ENCODE measurements at regions not wholly inside any gene's neighbourhood (a gene's known extent, or its start where the extent isn't known, plus 50 kb on each side); places are given as distances from the start of the nearest gene placed in this dataset.
A peak's percentile ranks its signal among the peaks of the same experiment; 100 is the strongest.

DNA sequence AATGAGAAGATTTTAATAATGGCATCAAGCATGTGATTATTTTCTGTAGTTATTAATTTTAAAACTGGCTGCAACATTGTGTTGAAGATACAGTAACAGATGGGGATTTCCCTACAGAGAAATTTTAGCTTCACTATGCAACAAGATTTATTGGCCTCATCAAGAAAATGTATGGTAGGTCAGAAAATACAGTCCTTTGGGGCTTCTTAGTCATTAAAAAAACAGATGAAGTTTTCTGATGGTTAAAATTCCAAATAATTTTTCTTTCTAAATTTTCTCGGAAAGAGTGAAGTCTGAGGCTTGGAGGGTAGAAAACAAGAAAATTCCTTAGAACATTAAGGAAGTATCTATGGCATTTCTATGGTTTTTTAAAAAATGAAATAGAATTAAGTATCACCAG is 1790.8 kb upstream of the PCDH20 start:
- DNase-seq: peak; percentile 40

DNA sequence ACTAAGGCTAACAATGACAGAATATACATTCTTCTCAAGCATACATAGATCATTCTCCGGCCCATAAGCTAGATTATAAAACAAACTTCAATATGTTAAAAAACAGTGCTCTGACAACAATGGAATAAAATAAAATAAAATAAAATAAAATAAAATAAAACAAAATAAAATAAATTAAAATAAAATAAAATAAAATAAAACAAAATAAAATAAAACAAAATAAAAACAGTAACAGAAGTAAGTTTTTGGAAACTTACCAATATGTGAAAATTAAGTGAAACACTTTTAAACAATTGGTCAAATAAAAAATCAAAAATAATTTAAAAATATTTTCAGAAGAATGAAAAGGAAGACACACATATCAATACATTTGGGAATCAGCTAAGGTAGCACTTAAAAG is 1785.8 kb upstream of the PCDH20 start:
- no peak for DNase-seq

GRCh38 chr13:63199508-63199907 is 1783.9 kb upstream of the PCDH20 start:
- no peak for DNase-seq

DNA sequence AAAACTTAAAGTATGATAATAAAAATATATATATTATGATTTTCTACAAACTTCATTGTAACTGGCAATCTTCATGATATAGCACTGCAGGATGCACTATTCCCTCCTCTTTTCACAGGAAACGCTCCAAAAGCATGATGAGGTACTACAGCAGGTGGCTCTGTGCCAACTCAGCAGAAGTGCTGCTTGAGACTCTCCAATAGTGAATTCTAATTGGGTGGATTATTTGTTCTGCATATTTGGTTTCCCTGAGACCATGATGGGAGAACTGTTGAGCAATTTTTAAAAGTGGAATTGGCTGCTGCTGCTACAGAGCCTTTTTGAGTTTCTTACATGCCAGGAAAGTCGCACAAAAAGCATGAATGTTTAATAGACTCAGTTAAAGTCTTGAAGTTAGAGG is 1782.4 kb upstream of the PCDH20 start:
- no peak for DNase-seq

GRCh38 chr13:63195726-63196125 is 1780.1 kb upstream of the PCDH20 start:
- DNase-seq: no peak

DNA sequence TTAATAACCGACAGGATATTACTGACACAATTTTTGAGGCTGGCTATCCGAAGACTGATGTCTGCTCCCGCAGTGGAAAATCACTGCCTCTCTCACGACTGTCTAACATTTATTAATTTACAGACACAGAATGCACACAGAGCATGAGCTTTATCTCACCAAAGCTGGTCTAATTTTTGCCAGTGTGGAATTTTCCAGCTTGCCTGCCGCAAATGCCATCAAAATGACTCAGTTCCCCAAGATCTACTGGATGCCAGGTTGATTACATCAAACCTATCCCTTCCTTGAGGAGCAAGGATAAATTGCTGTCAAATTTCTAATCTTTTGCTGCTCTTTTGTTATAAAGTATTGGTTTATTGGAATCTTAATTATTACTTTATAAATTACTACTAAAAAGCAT is 1775.1 kb upstream of the PCDH20 start:
- DNase-seq: peak; percentile 75

DNA sequence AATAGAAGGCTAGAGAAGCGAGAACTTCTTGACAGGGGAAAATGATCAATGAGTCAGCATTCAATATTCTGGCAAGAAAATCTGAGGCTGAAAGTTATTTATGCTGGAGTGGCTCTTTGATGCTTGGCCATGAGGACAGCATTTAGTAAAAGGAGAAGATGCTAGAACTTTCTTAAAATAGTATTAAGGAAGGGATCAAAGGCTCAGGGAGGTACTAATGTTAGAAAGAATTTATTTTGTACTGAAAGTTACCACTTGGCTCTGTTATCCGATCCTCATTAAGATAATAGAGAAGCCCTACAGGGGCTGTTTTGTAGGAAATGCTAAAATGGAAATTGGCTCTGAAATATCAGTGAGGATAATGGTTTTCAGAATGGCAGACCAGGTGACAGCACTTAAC is 1774.6 kb upstream of the PCDH20 start:
- DNase-seq: peak; percentile 5

DNA sequence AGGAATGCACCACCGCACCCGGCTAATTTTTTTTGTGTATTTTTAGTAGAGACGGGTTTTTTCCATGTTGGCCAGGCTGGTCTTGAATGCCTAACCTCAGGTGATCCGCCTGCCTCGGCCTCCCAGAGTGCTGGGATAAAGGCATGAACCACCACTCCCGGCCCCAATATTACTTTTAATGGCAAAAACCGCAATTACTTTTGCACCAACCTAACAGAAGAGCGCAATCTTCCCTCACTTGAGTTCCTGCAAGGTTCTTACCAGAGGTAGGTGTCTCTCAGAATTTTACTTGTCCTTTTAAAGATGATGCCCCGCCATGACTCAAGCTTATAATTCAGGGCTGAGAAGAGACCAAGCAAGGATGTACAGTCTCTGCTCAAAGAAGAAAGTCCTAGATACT is 1774.1 kb upstream of the PCDH20 start:
- no peak for DNase-seq

DNA sequence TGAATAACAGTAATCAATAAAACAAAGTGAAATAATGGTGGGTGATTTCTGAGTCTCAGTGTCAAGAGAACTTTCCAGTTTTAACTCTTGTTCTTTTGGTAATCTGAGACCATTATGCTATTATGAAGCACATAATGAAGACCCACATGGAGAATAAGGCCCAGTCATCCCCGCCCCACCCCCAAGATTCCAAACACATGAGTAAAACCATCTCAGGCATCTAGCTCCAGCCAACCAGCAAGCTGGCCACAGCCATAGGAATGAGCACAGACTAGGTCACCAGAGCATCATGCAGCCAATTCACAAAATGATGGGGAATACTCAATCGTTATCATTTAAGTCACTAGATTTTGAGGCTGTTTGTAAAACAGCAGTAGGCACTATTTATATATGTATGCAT is 1769.0 kb upstream of the PCDH20 start:
- peak; percentile 76 for DNase-seq

GRCh38 chr13:63175536-63175935 is 1759.9 kb upstream of the PCDH20 start:
- DNase-seq: no peak

GRCh38 chr13:63167699-63168337 is 1752.2 kb upstream of the PCDH20 start:
- no peak for DNase-seq

- DNase-seq: no peak
Measured at GRCh38 chr13:63166345-63166744, 1750.7 kb upstream of the PCDH20 start.

GRCh38 chr13:63163903-63164302 is 1748.3 kb upstream of the PCDH20 start:
- no peak for DNase-seq

DNA sequence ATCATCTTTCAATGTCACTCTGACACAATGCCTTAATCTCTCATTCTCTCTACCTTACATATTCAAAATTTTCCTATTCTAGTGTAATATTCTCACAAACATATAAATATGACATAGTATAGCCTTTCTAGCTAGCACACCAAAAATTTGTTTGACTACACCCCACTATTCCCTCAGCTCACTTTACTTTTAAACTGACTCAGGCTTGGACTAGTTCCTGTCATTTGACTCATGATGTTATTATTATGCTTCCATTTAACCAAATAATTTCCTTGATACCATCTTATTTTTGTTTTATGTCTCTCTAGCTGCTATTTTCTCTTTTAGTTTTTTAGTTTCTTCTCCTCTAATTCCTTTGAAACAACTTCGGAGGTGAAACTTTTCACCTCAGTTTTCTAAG is 1745.6 kb upstream of the PCDH20 start:
- DNase-seq: no peak

DNA sequence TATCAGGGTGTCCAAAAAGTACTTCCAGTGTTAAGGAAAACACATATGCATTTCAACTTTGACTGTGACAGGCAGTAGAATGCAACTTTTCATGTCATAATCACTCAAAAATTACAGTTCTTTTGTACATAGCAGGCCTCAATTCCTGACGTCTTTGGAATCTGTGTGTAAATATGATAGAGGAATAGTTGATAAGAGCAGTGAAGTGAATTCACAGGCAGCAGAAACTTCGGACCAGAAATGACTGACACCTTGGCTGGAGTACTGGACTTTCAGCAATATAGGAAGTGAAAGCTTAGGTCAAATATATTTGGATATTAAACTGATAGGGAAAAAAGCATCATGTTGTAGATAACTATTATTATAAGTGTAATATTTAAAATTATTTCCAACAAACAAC is 1741.2 kb upstream of the PCDH20 start:
- no peak for DNase-seq

- no peak for DNase-seq
Measured at GRCh38 chr13:63149375-63149774, 1733.7 kb upstream of the PCDH20 start.

DNA sequence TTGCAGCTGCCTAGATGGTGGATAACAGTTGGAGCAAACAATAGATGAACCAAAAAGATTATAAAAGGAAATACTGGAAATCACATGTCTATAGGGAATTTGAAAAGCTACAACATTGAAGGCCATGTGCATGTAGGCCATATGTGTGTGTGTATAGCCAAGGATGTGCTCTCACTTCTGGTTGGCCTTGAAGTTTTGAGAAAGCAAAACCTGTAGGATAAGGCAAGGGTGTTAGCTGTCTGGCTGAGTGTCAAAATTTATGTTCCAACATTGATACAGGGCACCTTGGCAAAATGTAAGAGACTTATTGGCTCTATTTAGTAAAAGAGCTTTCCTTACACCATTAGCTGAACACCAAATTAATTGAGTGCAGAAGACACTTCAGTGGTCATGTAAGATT is 1723.6 kb upstream of the PCDH20 start:
- no peak for DNase-seq

DNA sequence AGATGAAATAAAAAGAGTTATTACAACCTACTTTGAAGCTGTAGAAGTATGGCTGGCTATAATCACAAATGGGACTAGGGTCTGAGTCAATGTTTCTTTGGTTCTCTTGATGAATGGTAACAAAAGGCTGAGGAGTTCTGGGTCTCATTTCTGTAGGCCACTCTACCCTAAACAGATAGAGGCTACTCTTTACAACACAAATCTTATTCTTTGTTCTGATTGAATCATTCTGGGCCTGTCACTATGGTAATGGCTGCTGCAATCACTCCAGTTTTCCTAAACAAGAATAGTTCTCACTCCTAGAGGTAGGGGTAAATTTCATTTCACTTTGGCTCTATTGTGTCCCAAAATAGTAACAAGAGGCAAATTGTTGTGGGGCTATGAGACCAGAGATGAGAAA is 1714.3 kb upstream of the PCDH20 start:
- no peak for DNase-seq

- DNase-seq: no peak
Measured at GRCh38 chr13:63128716-63129115, 1713.1 kb upstream of the PCDH20 start.

DNA sequence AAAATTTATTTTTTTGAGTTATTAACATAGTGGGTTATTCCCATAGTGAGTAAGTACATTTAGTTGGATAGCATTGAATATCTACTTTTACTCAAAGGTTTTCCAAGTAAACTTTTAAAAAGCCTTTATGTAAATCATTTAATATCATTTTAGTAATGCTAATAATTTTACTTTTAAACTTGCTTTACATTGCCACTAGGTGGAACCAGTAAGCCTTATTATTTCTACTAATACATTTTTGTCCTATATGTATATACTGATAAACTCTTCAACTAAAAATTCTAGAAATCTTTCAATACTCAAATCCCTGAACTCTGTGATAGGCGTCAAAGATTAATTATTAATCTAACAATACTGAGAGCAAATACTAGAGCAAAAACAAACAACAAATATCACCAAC is 1709.2 kb upstream of the PCDH20 start:
- peak; percentile 13 for DNase-seq

GRCh38 chr13:63120883-63121282 is 1705.2 kb upstream of the PCDH20 start:
- DNase-seq: no peak

GRCh38 chr13:63117710-63118109 is 1702.1 kb upstream of the PCDH20 start:
- DNase-seq: no peak

GRCh38 chr13:63112799-63113395 is 1697.2 kb upstream of the PCDH20 start:
- no peak for DNase-seq

GRCh38 chr13:63110466-63110865 is 1694.8 kb upstream of the PCDH20 start:
- peak; percentile 19 for DNase-seq
